ENCODE measurements at regions not wholly inside any gene's neighbourhood (a gene's known extent, or its start where the extent isn't known, plus 50 kb on each side); places are given as distances from the start of the nearest gene placed in this dataset.

DNA sequence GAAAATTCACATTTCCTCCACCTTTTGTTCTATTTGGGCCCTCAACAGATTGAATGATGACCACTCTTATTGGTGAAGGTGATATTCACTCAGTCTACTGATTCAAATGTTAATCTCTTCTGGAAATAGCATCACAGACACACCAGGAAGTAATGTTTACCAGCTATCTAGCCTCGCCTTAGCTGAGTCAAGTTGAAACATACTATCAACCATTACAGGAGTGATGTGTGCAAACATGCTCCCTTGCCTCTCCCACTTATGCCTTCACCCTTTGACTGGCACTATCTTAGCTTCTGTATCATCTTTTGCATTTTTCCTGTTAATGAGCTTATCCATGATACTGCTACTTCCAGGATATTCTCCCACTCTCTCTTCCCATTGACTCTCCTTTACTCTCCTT, 191.9 kb downstream of the CENPW start:
- TF ChIP-seq, protein P1, sequence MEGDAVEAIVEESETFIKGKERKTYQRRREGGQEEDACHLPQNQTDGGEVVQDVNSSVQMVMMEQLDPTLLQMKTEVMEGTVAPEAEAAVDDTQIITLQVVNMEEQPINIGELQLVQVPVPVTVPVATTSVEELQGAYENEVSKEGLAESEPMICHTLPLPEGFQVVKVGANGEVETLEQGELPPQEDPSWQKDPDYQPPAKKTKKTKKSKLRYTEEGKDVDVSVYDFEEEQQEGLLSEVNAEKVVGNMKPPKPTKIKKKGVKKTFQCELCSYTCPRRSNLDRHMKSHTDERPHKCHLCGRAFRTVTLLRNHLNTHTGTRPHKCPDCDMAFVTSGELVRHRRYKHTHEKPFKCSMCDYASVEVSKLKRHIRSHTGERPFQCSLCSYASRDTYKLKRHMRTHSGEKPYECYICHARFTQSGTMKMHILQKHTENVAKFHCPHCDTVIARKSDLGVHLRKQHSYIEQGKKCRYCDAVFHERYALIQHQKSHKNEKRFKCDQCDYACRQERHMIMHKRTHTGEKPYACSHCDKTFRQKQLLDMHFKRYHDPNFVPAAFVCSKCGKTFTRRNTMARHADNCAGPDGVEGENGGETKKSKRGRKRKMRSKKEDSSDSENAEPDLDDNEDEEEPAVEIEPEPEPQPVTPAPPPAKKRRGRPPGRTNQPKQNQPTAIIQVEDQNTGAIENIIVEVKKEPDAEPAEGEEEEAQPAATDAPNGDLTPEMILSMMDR (conservative IDR thresholded peaks at IDR 0.05; ENCODE audit: control insufficient read depth, insufficient read depth, low read depth, low read length) = no peak
- no peak for DNase-seq (ENCODE audit: low read depth)
- H3K4me3 ChIP-seq (ENCODE audit: control insufficient read depth, low read depth, low read length) = no peak overlapping the region

DNA sequence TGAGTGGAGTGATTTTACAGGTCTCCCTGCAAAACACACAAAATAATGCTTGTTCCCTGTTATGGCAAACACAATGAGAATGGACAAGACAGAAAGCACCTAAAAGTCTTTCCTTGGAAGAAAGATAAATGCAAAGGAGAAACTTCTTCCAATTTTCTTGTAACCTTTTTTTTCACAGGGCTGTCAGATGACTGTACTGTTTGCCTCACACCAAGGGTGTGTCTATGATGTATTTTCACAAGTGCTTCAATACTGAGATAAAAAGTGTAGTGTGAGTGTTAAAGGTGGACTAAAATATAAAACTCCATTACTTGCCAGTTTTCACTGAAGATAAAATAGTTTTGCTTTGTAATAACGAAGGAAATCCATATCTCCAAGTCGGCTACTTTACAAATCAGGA, 194.5 kb downstream of the CENPW start:
- no peak overlapping the region for H3K4me3 ChIP-seq (ENCODE audit: control insufficient read depth, low read depth, low read length)
- no peak for DNase-seq (ENCODE audit: low read depth)
- TF ChIP-seq, protein P1 (conservative IDR thresholded peaks at IDR 0.05; ENCODE audit: control insufficient read depth, insufficient read depth, low read depth, low read length) = no peak

DNA sequence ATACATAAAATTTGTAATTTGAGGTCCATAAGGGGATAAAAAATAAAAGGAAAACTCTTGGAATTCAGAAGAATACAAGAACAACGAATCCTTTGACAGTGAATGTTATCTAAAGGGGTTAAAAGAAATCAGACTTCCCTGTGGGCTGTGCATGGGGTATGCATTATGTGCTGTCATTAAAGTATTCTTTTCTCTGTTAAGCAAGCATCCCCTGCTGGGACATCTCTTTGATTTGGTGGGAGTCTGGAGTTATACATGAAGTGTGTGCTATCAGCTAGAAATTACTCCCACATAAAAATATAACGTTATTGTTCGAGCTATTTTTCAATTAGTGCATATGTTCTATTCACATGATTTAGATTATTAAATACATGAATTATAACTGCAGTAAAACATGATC, 195.2 kb downstream of the CENPW start:
- no peak for DNase-seq (ENCODE audit: low read depth)
- TF ChIP-seq, protein P1 (conservative IDR thresholded peaks at IDR 0.05; ENCODE audit: control insufficient read depth, insufficient read depth, low read depth, low read length) = no peak
- no peak overlapping the region for H3K4me3 ChIP-seq (ENCODE audit: control insufficient read depth, low read depth, low read length)

DNA sequence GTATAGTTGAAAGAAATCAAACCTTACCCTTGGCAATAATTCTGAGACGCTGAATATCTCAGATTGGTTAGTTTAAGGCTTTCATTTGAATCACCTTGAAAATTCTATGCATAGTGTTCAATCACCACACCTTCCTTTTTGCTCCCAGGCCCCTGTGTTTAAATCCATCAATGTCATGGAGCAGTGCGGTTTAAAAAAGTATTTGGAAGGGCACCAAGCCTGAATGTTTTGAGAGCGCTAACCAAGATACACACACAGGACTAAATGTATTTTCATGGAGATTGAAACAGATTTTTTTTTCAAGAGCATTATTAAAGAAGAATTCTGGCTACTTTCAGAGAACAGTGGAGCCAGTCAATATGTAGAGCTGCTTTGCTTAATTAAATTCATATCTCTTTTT, 195.7 kb downstream of the CENPW start:
- no peak for DNase-seq (ENCODE audit: low read depth)
- TF ChIP-seq, protein P1 (conservative IDR thresholded peaks at IDR 0.05; ENCODE audit: control insufficient read depth, insufficient read depth, low read depth, low read length) = no peak
- no peak overlapping the region for H3K4me3 ChIP-seq (ENCODE audit: control insufficient read depth, low read depth, low read length)

DNA sequence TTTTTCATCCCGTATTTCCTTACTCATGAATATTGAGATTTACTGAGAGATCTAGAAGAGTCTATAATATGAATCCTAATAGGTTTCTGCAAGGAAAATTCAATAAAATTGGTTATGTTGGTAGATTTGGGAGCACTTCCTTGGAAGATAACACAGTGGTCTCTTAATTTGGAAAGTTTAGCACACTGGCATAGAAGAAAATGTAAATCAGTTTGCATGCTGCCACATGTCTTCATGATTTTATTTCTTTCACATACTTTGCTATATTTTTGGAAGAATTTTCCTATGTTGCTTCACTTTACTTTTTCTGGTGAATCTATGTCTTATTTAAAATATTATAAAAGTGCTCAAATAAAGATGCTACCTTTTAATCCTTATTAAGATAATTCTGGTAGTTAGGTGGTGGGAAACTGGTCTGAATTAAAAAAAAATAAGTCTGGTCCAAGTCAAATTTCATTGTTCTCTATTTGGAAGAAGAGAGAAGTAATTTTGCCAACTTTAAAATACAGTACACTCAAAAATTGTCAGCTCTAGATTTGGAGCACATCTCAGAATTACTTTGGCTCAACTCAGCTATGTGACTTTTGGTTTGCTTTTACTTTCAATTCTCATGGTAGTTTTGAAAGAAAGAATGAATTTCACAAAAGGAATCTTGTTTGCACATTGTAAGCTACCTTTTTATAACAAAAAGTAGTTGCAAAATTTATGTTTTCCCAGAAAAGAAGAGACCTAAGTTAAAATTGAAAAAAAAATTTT, 197.3 kb downstream of the CENPW start:
- DNase-seq (ENCODE audit: low read depth) = no peak
- TF ChIP-seq, protein P1 (conservative IDR thresholded peaks at IDR 0.05; ENCODE audit: control insufficient read depth, insufficient read depth, low read depth, low read length) = no peak
- no peak overlapping the region for H3K4me3 ChIP-seq (ENCODE audit: control insufficient read depth, low read depth, low read length)

DNA sequence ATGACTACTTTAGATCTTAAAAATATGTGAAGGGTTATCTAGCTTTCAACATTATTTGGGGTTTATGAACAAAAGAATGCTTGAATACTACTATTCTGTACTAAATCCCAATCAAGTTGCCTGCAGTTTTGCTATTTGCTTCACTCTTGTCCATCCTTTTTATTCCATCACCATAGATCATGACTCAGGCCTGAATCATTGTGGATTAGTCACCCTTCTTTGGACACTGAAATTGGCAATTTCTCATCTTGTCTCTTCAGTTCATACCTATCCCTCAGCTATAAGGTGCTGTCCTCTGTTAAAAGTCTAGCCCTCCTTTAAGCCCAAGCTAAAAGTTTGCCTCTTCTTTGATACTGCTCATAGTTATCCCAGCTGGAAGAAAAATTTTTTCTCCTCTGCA, 199.1 kb downstream of the CENPW start:
- no peak overlapping the region for H3K4me3 ChIP-seq (ENCODE audit: control insufficient read depth, low read depth, low read length)
- peak; percentile 89 for DNase-seq (ENCODE audit: low read depth)
- TF ChIP-seq, protein P1 (conservative IDR thresholded peaks at IDR 0.05; ENCODE audit: control insufficient read depth, insufficient read depth, low read depth, low read length) = no peak

All from fibroblast of mammary gland (primary cell).